ENCODE measurements at regions not wholly inside any gene's neighbourhood (a gene's known extent, or its start where the extent isn't known, plus 50 kb on each side); places are given as distances from the start of the nearest gene placed in this dataset.

- no peaks in the 10 kb centered on the region for H3K4me1 ChIP-seq (ENCODE audit: control insufficient read depth, insufficient read depth, low read length)
- H3K4me3 ChIP-seq (ENCODE audit: low read depth in 2 of 2, low read length in 2 of 2), result no peak overlapping the region
- peaks cover 7% of the 10 kb centered on the region; the same call in 1 of the 2 replicates for H3K27me3 ChIP-seq (ENCODE audit: control insufficient read depth, insufficient read depth, low read length)
- in situ Hi-C loops (cut with HindIII; ENCODE audit: low pct_unique_long_range_greater_than_20kb, low sequenced_read_pairs) (no loop called here), intact Hi-C loops (cut with micrococcal nuclease; ENCODE audit: unreplicated experiment) (no loop called here)
- H3K36me3 ChIP-seq (ENCODE audit: control insufficient read depth, insufficient read depth, low read length), result no peaks in the 10 kb centered on the region
- no peak for DNase-seq (ENCODE audit: low read depth, low spot score)
- CTCF ChIA-PET, result no interaction called here
- ATAC-seq, result no peak
- H3K27ac ChIP-seq (ENCODE audit: low read length), result no peak overlapping the region
- TF ChIP-seq POLR2AphosphoS5 (IDR thresholded peaks at IDR 0.05; ENCODE audit: low read depth, low read length) (no peak), SIN3A (IDR thresholded peaks at IDR 0.05; ENCODE audit: borderline replicate concordance, insufficient read depth, low read depth, low read length) (no peak), CTCF (IDR thresholded peaks at IDR 0.05) (no peak), REST (IDR thresholded peaks at IDR 0.05; ENCODE audit: insufficient read depth in 1 of 2, low read depth in 2 of 2, low read length in 1 of 2) (no peak)
- no peaks in the 10 kb centered on the region for H3K9me3 ChIP-seq (ENCODE audit: control insufficient read depth, insufficient read depth, low read depth, low read length)
- BruUV-seq (replicated peaks), result no TSS peak
- POLR2A ChIA-PET, result no interaction called here
Observed at GRCh38 chr10:130474591-130474990, 338.4 kb downstream of the GLRX3 start.

- no peaks in the 10 kb centered on the region for H3K9me3 ChIP-seq (ENCODE audit: control insufficient read depth, insufficient read depth, low read depth, low read length)
- ChIA-PET POLR2A (no interaction called here), CTCF (no interaction called here)
- no TSS peak for BruUV-seq (replicated peaks)
- no peaks in the 10 kb centered on the region for H3K4me1 ChIP-seq (ENCODE audit: control insufficient read depth, insufficient read depth, low read length)
- in situ Hi-C loops (cut with HindIII; ENCODE audit: low pct_unique_long_range_greater_than_20kb, low sequenced_read_pairs), result no loop called here
- intact Hi-C loops (cut with micrococcal nuclease; ENCODE audit: unreplicated experiment), result no loop called here
- no peak overlapping the region for H3K4me3 ChIP-seq (ENCODE audit: low read depth in 2 of 2, low read length in 2 of 2)
- DNase-seq (ENCODE audit: low read depth, low spot score) (no peak), ATAC-seq (no peak)
- H3K27ac ChIP-seq (ENCODE audit: low read length), result no peak overlapping the region
- peaks cover 5% of the 10 kb centered on the region; the same call in 1 of the 2 replicates for H3K27me3 ChIP-seq (ENCODE audit: control insufficient read depth, insufficient read depth, low read length)
- H3K36me3 ChIP-seq (ENCODE audit: control insufficient read depth, insufficient read depth, low read length), result no peaks in the 10 kb centered on the region
- TF ChIP-seq TCF7L2 (IDR thresholded peaks at IDR 0.05; ENCODE audit: low read depth, low read length) (no peak), CTCF (IDR thresholded peaks at IDR 0.05) (no peak), POLR2AphosphoS5 (IDR thresholded peaks at IDR 0.05; ENCODE audit: low read depth, low read length) (no peak), SIN3A (IDR thresholded peaks at IDR 0.05; ENCODE audit: borderline replicate concordance, insufficient read depth, low read depth, low read length) (no peak), REST (IDR thresholded peaks at IDR 0.05; ENCODE audit: insufficient read depth in 1 of 2, low read depth in 2 of 2, low read length in 1 of 2) (no peak)
Observed at GRCh38 chr10:130477360-130477759, 341.2 kb downstream of the GLRX3 start.
